HG03175 (cell line): ENCODE measurements at regions not wholly inside any gene's neighbourhood (a gene's known extent, or its start where the extent isn't known, plus 50 kb on each side); places are given as distances from the start of the nearest gene placed in this dataset.

Source experiments
- ATAC-seq: cut with Tn5 transposase; IDR thresholded peaks from one replicate; pipeline ENCODE4 v1.9.1; 2021; ENCODE audit warnings: mild to moderate bottlenecking, moderate library complexity; ENCODE audit not compliant: unreplicated experiment

- ATAC-seq: peak; percentile 89
Observed at GRCh38 chr6:8219352-8219943, 117.1 kb upstream of the EEF1E1 start.

GRCh38 chr6:8218861-8219260, 116.5 kb upstream of the EEF1E1 start:
- ATAC-seq: no peak

GRCh38 chr6:8215631-8216030, 113.3 kb upstream of the EEF1E1 start:
- ATAC-seq: no peak

- no peak for ATAC-seq
Observed at GRCh38 chr6:8213995-8214394, 111.6 kb upstream of the EEF1E1 start.

GRCh38 chr6:8212720-8213434, 110.5 kb upstream of the EEF1E1 start:
- ATAC-seq: no peak

GRCh38 chr6:8207869-8208191, 105.5 kb upstream of the EEF1E1 start:
- no peak for ATAC-seq

GRCh38 chr6:8207191-8207868, 105.0 kb upstream of the EEF1E1 start:
- ATAC-seq: no peak

GRCh38 chr6:8203337-8203736, 101.0 kb upstream of the EEF1E1 start:
- ATAC-seq: no peak

- ATAC-seq: no peak
Observed at GRCh38 chr6:8201679-8202078, 99.3 kb upstream of the EEF1E1 start.

GRCh38 chr6:8200255-8200654, 97.9 kb upstream of the EEF1E1 start:
- no peak for ATAC-seq

GRCh38 chr6:8195714-8196102, 93.4 kb upstream of the EEF1E1 start:
- ATAC-seq: no peak

- no peak for ATAC-seq
Observed at GRCh38 chr6:8195040-8195713, 92.8 kb upstream of the EEF1E1 start.

GRCh38 chr6:8194490-8194889, 92.1 kb upstream of the EEF1E1 start:
- no peak for ATAC-seq

GRCh38 chr6:8193541-8193940, 91.2 kb upstream of the EEF1E1 start:
- no peak for ATAC-seq

GRCh38 chr6:8192597-8192996, 90.2 kb upstream of the EEF1E1 start:
- ATAC-seq: no peak

- no peak for ATAC-seq
Observed at GRCh38 chr6:8192067-8192466, 89.7 kb upstream of the EEF1E1 start.

- ATAC-seq: no peak
Observed at GRCh38 chr6:8191629-8192028, 89.3 kb upstream of the EEF1E1 start.

- no peak for ATAC-seq
Observed at GRCh38 chr6:8187209-8187608, 84.9 kb upstream of the EEF1E1 start.

GRCh38 chr6:8182902-8183665, 80.7 kb upstream of the EEF1E1 start:
- no peak for ATAC-seq

- no peak for ATAC-seq
Observed at GRCh38 chr6:8181951-8182845, 79.8 kb upstream of the EEF1E1 start.
